ENCODE measurements at regions not wholly inside any gene's neighbourhood (a gene's known extent, or its start where the extent isn't known, plus 50 kb on each side); places are given as distances from the start of the nearest gene placed in this dataset.

GRCh38 chr17:62868723-62869122 lies 60.6 kb upstream of the MARCHF10 start:
- ChIA-PET CTCF (no interaction called here), POLR2A (no interaction called here)
- TF ChIP-seq SUZ12 (IDR thresholded peaks at IDR 0.05) (no peak), SP1 (IDR thresholded peaks at IDR 0.05) (no peak), CTBP1 (IDR thresholded peaks at IDR 0.05; ENCODE audit: borderline replicate concordance) (no peak), ZNF384 (IDR thresholded peaks at IDR 0.05) (no peak), NFRKB (IDR thresholded peaks at IDR 0.05) (no peak)
- DNase-seq (ENCODE audit: extremely low spot score), result no peak

GRCh38 chr17:62868008-62868407 lies 59.9 kb upstream of the MARCHF10 start:
- TF ChIP-seq ELF4 (IDR thresholded peaks at IDR 0.05) (no peak), HDGF (IDR thresholded peaks at IDR 0.05; ENCODE audit: borderline replicate concordance) (no peak), FOXK2 (IDR thresholded peaks at IDR 0.05) (no peak), CTBP1 (IDR thresholded peaks at IDR 0.05; ENCODE audit: borderline replicate concordance) (no peak), FOXM1 (IDR thresholded peaks at IDR 0.05; ENCODE audit: borderline replicate concordance) (no peak), FOXA1 (IDR thresholded peaks at IDR 0.05) (no peak), TARDBP (IDR thresholded peaks at IDR 0.05) (no peak), L3MBTL2 (conservative IDR thresholded peaks at IDR 0.05) (no peak)
- CTCF ChIA-PET, result interaction anchor here (1.2 kb wide), 1 partner anchor 11 kb away, joined by 3 read pairs; no protein-coding TSS in a partner anchor
- POLR2A ChIA-PET, result no interaction called here
- DNase-seq (ENCODE audit: extremely low spot score), result no peak

GRCh38 chr17:62867303-62867702 lies 59.2 kb upstream of the MARCHF10 start:
- POLR2A ChIA-PET, result no interaction called here
- CTCF ChIA-PET, result interaction anchor here (0.5 to 1.2 kb wide), 2 partner anchors 10 to 434 kb away, joined by 3 read pairs; no protein-coding TSS in a partner anchor
- no peak for TF ChIP-seq L3MBTL2 (conservative IDR thresholded peaks at IDR 0.05)
- no peak for DNase-seq (ENCODE audit: extremely low spot score)

GRCh38 chr17:62866471-62866870 lies 58.4 kb upstream of the MARCHF10 start:
- no peak for DNase-seq (ENCODE audit: extremely low spot score)
- ChIA-PET CTCF (no interaction called here), POLR2A (no interaction called here)
- no peak for TF ChIP-seq SP1 (IDR thresholded peaks at IDR 0.05)
- TF ChIP-seq ELF4 (IDR thresholded peaks at IDR 0.05), result no peak
- TF ChIP-seq L3MBTL2 (conservative IDR thresholded peaks at IDR 0.05), result no peak
- TF ChIP-seq ZNF384 (IDR thresholded peaks at IDR 0.05), result no peak

GRCh38 chr17:62865586-62865985 lies 57.5 kb upstream of the MARCHF10 start:
- TF ChIP-seq ARNT (IDR thresholded peaks at IDR 0.05), result no peak
- TF ChIP-seq FOXA1 (IDR thresholded peaks at IDR 0.05), result no peak
- no peak for TF ChIP-seq ELF4 (IDR thresholded peaks at IDR 0.05)
- no peak for TF ChIP-seq ZNF384 (IDR thresholded peaks at IDR 0.05)
- no peak for TF ChIP-seq PKNOX1 (IDR thresholded peaks at IDR 0.05)
- TF ChIP-seq BHLHE40 (IDR thresholded peaks at IDR 0.05; ENCODE audit: borderline replicate concordance), result no peak
- no peak for TF ChIP-seq FOXK2 (IDR thresholded peaks at IDR 0.05)
- TF ChIP-seq CTBP1 (IDR thresholded peaks at IDR 0.05; ENCODE audit: borderline replicate concordance), result no peak
- no peak for TF ChIP-seq NFRKB (IDR thresholded peaks at IDR 0.05)
- TF ChIP-seq L3MBTL2 (conservative IDR thresholded peaks at IDR 0.05), result no peak
- no peak for TF ChIP-seq FOXM1 (IDR thresholded peaks at IDR 0.05; ENCODE audit: borderline replicate concordance)
- TF ChIP-seq SP1 (IDR thresholded peaks at IDR 0.05), result no peak
- TF ChIP-seq TARDBP (IDR thresholded peaks at IDR 0.05), result no peak
- no peak for TF ChIP-seq LEF1 (IDR thresholded peaks at IDR 0.05; ENCODE audit: borderline replicate concordance)
- no peak for TF ChIP-seq SUZ12 (IDR thresholded peaks at IDR 0.05)
- TF ChIP-seq HDGF (IDR thresholded peaks at IDR 0.05; ENCODE audit: borderline replicate concordance), result no peak
- ChIA-PET POLR2A (no interaction called here), CTCF (no interaction called here)

GRCh38 chr17:62862251-62862650 lies 54.1 kb upstream of the MARCHF10 start:
- CTCF ChIA-PET, result no interaction called here
- no peak for TF ChIP-seq BHLHE40 (IDR thresholded peaks at IDR 0.05; ENCODE audit: borderline replicate concordance)
- TF ChIP-seq TARDBP (IDR thresholded peaks at IDR 0.05), result no peak
- TF ChIP-seq L3MBTL2 (conservative IDR thresholded peaks at IDR 0.05), result no peak
- TF ChIP-seq LEF1 (IDR thresholded peaks at IDR 0.05; ENCODE audit: borderline replicate concordance), result no peak
- DNase-seq (ENCODE audit: extremely low spot score), result no peak
- POLR2A ChIA-PET, result no interaction called here

More at GRCh38 chr17:62865586-62865985, 57.5 kb upstream of the MARCHF10 start:
- no peak for DNase-seq (ENCODE audit: extremely low spot score)

GRCh38 chr17:62860962-62861873 lies 53.1 kb upstream of the MARCHF10 start:
- POLR2A ChIA-PET, result no interaction called here
- TF ChIP-seq FOXA1 (IDR thresholded peaks at IDR 0.05) (no peak), L3MBTL2 (conservative IDR thresholded peaks at IDR 0.05) (no peak), ELF4 (IDR thresholded peaks at IDR 0.05) (no peak), FOXK2 (IDR thresholded peaks at IDR 0.05) (no peak), NFRKB (IDR thresholded peaks at IDR 0.05) (no peak), HDGF (IDR thresholded peaks at IDR 0.05; ENCODE audit: borderline replicate concordance) (no peak), LEF1 (IDR thresholded peaks at IDR 0.05; ENCODE audit: borderline replicate concordance) (no peak), ARNT (IDR thresholded peaks at IDR 0.05) (no peak), BHLHE40 (IDR thresholded peaks at IDR 0.05; ENCODE audit: borderline replicate concordance) (no peak), TARDBP (IDR thresholded peaks at IDR 0.05) (no peak), CTBP1 (IDR thresholded peaks at IDR 0.05; ENCODE audit: borderline replicate concordance) (no peak), FOXM1 (IDR thresholded peaks at IDR 0.05; ENCODE audit: borderline replicate concordance) (no peak), SUZ12 (IDR thresholded peaks at IDR 0.05) (no peak), ZNF384 (IDR thresholded peaks at IDR 0.05) (no peak), SP1 (IDR thresholded peaks at IDR 0.05) (no peak), PKNOX1 (IDR thresholded peaks at IDR 0.05) (no peak)
- CTCF ChIA-PET, result no interaction called here
- DNase-seq (ENCODE audit: extremely low spot score), result no peak
